Endothelial cell of umbilical vein (primary cell): ENCODE measurements at regions not wholly inside any gene's neighbourhood (a gene's known extent, or its start where the extent isn't known, plus 50 kb on each side); places are given as distances from the start of the nearest gene placed in this dataset.

Source experiments
- BruUV-seq: library from RNA; stranded (reverse); fragments of 400-500 nt; replicated peaks from 2 replicates; lab custom pipeline; 2021; lab: Mats Ljungman, UMichigan
- CTCF ChIA-PET: fragments of 300-600, 350-600 bp; sonication (Branson Sonifier 250); formaldehyde crosslinking; loops from one replicate; lab custom pipeline; 2021; ENCODE audit warnings: antibody characterized with exemption, inconsistent platforms; lab: Charles Lee
- POLR2A ChIA-PET: fragments of 300-600, 350-600 bp; sonication (Branson Sonifier 250); formaldehyde crosslinking; loops from one replicate; lab custom pipeline; 2021; ENCODE audit warnings: antibody characterized with exemption, inconsistent platforms; lab: Charles Lee
- DNase-seq: peaks from one replicate; pipeline ENCODE4 v3.0.0-alpha.2; 2011; ENCODE audit warnings: low read depth, low spot score
- FAIRE-seq: peaks from 2 replicates; lab custom pipeline; 2011; peaks lifted over from hg19 to GRCh38; lab: Jason Lieb, UNC
- H2AFZ ChIP-seq: 2 replicates; pipeline ENCODE4 v1.6.0; 2012; ENCODE audit warnings: low read depth, low read length, control low read depth, inconsistent platforms
- H3K27ac ChIP-seq: 2 replicates; pipeline ENCODE4 v1.5.1; 2011; ENCODE audit warnings: low read depth, mild to moderate bottlenecking, control low read depth, low read length, moderate library complexity; ENCODE audit not compliant: insufficient read depth
- H3K27me3 ChIP-seq, 2 experiments: 2 replicates each; pipeline versions ENCODE4 v1.6.0 to v1.6.1; 2011; ENCODE audit warnings: low read length in 2 of 2, mixed read lengths in 1 of 2; ENCODE audit not compliant: control insufficient read depth in 2 of 2, insufficient read depth in 2 of 2
- H3K36me3 ChIP-seq, 2 experiments: 2 replicates in 1 of 2; 3 replicates in 1 of 2; pipeline ENCODE4 v1.5.1; 2011; ENCODE audit warnings: low read length in 2 of 2, mild to moderate bottlenecking in 1 of 2, moderate library complexity in 1 of 2; ENCODE audit not compliant: control insufficient read depth in 2 of 2, insufficient read depth in 2 of 2; ENCODE audit errors: extremely low read depth in 1 of 2
- H3K4me1 ChIP-seq: 3 replicates; pipeline ENCODE4 v1.5.1; 2011; ENCODE audit warnings: mild to moderate bottlenecking, low read length; ENCODE audit not compliant: control insufficient read depth, insufficient read depth; ENCODE audit errors: extremely low read depth
- H3K4me2 ChIP-seq: 2 replicates; pipeline ENCODE4 v1.6.1; 2011; ENCODE audit warnings: low read length, control low read depth, mixed read lengths; ENCODE audit not compliant: insufficient read depth
- H3K4me3 ChIP-seq, 3 experiments: fragments of 200-600 bp in 1 of 3; sonication (generic), shearing (Covaris generic) in 1 of 3; replicated peaks in 1 of 3; 2 replicates each; pipeline ENCODE4 v1.5.1; 2011 to 2016; ENCODE audit warnings: control low read depth in 3 of 3, low read length in 3 of 3, mild to moderate bottlenecking in 2 of 3, inconsistent platforms in 1 of 3, low read depth in 1 of 3, moderate library complexity in 1 of 3; ENCODE audit not compliant: insufficient read depth in 1 of 3
- H3K79me2 ChIP-seq: 2 replicates; pipeline ENCODE4 v1.6.0; 2012; ENCODE audit warnings: low read length, inconsistent platforms; ENCODE audit not compliant: control insufficient read depth, insufficient read depth
- H3K9ac ChIP-seq: replicated peaks from 2 replicates; pipeline ENCODE3; 2011; ENCODE audit warnings: low read length, control low read depth; ENCODE audit not compliant: insufficient read depth; ENCODE audit errors: extremely low read depth
- H3K9me1 ChIP-seq: replicated peaks from 3 replicates; pipeline ENCODE4 v1.6.0; 2011; ENCODE audit warnings: mild to moderate bottlenecking, low read length; ENCODE audit not compliant: control insufficient read depth, insufficient read depth; ENCODE audit errors: extremely low read depth
- H3K9me3 ChIP-seq: replicated peaks from 2 replicates; pipeline ENCODE4 v1.5.1; 2012; ENCODE audit warnings: low read length, inconsistent platforms; ENCODE audit not compliant: control insufficient read depth, insufficient read depth
- H4K20me1 ChIP-seq: replicated peaks from 2 replicates; pipeline ENCODE3; 2011; ENCODE audit warnings: mild to moderate bottlenecking, low read length; ENCODE audit not compliant: control insufficient read depth, insufficient read depth; ENCODE audit errors: extremely low read depth
- EZH2 ChIP-seq: IDR thresholded peaks from 2 replicates; pipeline ENCODE4 v1.6.1; 2012; ENCODE audit warnings: borderline replicate concordance, low read depth, mild to moderate bottlenecking, moderate library complexity, low read length, inconsistent platforms; ENCODE audit not compliant: severe bottlenecking
- FOS ChIP-seq: IDR thresholded peaks from 2 replicates; pipeline ENCODE4 v1.6.1; 2011; ENCODE audit warnings: mild to moderate bottlenecking, low read length, moderate library complexity, borderline replicate concordance; ENCODE audit not compliant: insufficient read depth
- GATA2 ChIP-seq: IDR thresholded peaks from 2 replicates; pipeline ENCODE4 v1.7.0; 2011; ENCODE audit warnings: low read depth, mild to moderate bottlenecking, moderate library complexity, mixed read lengths, low read length; ENCODE audit not compliant: insufficient read length, insufficient read depth
- JUN ChIP-seq: IDR thresholded peaks from 2 replicates; pipeline ENCODE4 v1.6.1; 2011; ENCODE audit warnings: borderline replicate concordance, low read depth; ENCODE audit not compliant: insufficient read length, insufficient read depth
- MYC ChIP-seq: IDR thresholded peaks from one replicate; pipeline ENCODE4 v1.6.1; 2011; ENCODE audit warnings: mild to moderate bottlenecking, low read depth, low read length
- POLR2A ChIP-seq: IDR thresholded peaks from 2 replicates; pipeline ENCODE4 v1.6.1; 2012; ENCODE audit warnings: low read depth, mild to moderate bottlenecking, control low read depth, low read length
- POLR2AphosphoS5 ChIP-seq: IDR thresholded peaks from 2 replicates; pipeline ENCODE4 v1.6.1; 2012; ENCODE audit warnings: low read depth, mild to moderate bottlenecking, control low read depth, low read length, moderate library complexity; ENCODE audit not compliant: insufficient read depth
- dilution Hi-C: fragments of 300-500 bp; cut with MboI; formaldehyde crosslinking; loops from one replicate; pipeline ENCODE4 v1.15.0; 2019; ENCODE audit warnings: low sequenced_read_pairs; ENCODE audit not compliant: extremely low pct_ligation_motif_present
- intact Hi-C: fragments of 100-400 bp; cut with micrococcal nuclease; formaldehyde crosslinking; loops from one replicate; pipeline ENCODE4 v1.10.0; 2022
- TF ChIP-seq, protein P1 (sequence below): IDR thresholded peaks from 2 replicates; pipeline ENCODE4 v1.6.1; 2011; ENCODE audit not compliant: insufficient read depth, insufficient read length
- TF ChIP-seq, protein P2 (sequence below), 2 donors: IDR thresholded peaks; 1 replicate in 1 of 2; 2 replicates in 1 of 2; pipeline ENCODE4 v1.5.1; 2011; ENCODE audit warnings: low read length in 2 of 2, mild to moderate bottlenecking in 2 of 2, moderate library complexity in 2 of 2, control low read depth in 1 of 2, inconsistent platforms in 1 of 2, low read depth in 1 of 2; ENCODE audit not compliant: insufficient read depth in 1 of 2; ENCODE audit errors: extremely low read depth in 1 of 2

DNA sequence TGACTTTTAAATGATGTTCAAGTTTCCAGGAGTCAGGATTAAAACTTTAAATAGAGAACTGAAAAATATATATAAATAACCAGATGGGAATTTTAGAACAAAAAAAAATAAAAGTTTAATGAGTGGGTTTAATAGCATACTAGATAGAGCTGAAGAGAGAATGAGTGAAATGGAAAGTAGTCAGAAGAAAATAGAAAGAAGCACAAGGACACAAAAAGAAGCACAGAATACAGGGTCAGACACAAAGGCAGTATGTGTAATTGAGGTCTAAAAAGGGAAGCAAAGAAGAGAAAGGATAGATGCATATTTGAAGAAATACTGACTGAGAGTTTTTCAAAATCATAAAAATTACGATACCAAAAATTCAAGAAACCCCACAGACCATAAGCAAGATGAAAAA lies 159.8 kb upstream of the FERMT1 start:
- FAIRE-seq, result no peak
- BruUV-seq, result no TSS peak

DNA sequence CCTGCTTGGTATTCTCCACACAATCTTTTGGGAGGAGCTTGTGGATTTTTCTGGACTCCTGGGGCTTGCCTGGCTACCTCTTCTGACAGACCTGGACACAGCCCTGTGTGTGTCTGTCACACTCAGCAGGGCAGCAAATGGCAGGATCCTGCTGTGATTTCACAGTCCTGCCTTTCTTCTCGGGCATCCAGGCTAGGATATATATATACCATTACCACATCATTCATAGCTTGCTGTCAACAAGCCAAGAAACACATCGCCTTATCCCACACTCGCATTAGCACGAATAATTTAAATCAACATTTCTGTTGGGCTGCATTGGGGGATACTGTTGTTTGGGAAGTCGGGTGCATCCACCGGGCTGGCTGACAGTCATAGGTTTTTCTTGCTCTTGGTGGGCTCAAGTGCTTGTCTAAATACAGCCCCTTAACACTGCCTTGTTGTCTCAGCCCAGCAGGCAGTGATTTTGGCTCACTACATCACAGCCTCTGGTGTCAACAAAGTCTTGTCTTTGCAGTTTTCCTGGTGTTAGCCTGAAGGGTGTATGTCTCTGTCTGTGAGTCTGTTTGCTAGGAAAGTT lies 154.9 kb upstream of the FERMT1 start:
- Histone ChIP-seq H3K27ac (no peak overlapping the region), H3K79me2 (no peaks in the 10 kb centered on the region), H3K4me1 (no peaks in the 10 kb centered on the region), H4K20me1 (no peaks in the 10 kb centered on the region), H3K27me3 (no peaks in the 10 kb centered on the region), H2AFZ (no peak overlapping the region), H3K9ac (no peak overlapping the region), H3K36me3 (no peaks in the 10 kb centered on the region), H3K9me1 (no peaks in the 10 kb centered on the region), H3K4me3 (no peak overlapping the region), H3K9me3 (no peaks in the 10 kb centered on the region), H3K4me2 (no peak overlapping the region)
- CTCF ChIA-PET, result no interaction called here
- no peak for FAIRE-seq
- dilution Hi-C loops (no loop called here), intact Hi-C loops (no loop called here)
- POLR2A ChIA-PET, result no interaction called here
- TF ChIP-seq GATA2 (no peak), POLR2A (no peak), EZH2 (no peak), POLR2AphosphoS5 (no peak), MYC (no peak), JUN (no peak), FOS (no peak)
- TF ChIP-seq, protein P1, sequence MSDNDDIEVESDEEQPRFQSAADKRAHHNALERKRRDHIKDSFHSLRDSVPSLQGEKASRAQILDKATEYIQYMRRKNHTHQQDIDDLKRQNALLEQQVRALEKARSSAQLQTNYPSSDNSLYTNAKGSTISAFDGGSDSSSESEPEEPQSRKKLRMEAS, result no peak
- TF ChIP-seq, protein P2, sequence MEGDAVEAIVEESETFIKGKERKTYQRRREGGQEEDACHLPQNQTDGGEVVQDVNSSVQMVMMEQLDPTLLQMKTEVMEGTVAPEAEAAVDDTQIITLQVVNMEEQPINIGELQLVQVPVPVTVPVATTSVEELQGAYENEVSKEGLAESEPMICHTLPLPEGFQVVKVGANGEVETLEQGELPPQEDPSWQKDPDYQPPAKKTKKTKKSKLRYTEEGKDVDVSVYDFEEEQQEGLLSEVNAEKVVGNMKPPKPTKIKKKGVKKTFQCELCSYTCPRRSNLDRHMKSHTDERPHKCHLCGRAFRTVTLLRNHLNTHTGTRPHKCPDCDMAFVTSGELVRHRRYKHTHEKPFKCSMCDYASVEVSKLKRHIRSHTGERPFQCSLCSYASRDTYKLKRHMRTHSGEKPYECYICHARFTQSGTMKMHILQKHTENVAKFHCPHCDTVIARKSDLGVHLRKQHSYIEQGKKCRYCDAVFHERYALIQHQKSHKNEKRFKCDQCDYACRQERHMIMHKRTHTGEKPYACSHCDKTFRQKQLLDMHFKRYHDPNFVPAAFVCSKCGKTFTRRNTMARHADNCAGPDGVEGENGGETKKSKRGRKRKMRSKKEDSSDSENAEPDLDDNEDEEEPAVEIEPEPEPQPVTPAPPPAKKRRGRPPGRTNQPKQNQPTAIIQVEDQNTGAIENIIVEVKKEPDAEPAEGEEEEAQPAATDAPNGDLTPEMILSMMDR (IDR thresholded peaks at IDR 0.05; ENCODE audit: extremely low read depth in 1 of 2, insufficient read depth in 1 of 2, low read depth in 1 of 2, low read length in 2 of 2), result no peak
- BruUV-seq, result no TSS peak
- peak; percentile 25 for DNase-seq

More for the DNA sequence above, 159.8 kb upstream of the FERMT1 start:
- H3K9me1 ChIP-seq, result no peaks in the 10 kb centered on the region
- no peak overlapping the region for H2AFZ ChIP-seq
- H3K4me2 ChIP-seq, result no peak overlapping the region
- POLR2A ChIA-PET, result no interaction called here
- dilution Hi-C loops, result no loop called here
- H3K36me3 ChIP-seq, result no peaks in the 10 kb centered on the region
- CTCF ChIA-PET, result no interaction called here
- H3K79me2 ChIP-seq, result no peaks in the 10 kb centered on the region
- no peak overlapping the region for H3K4me3 ChIP-seq
- intact Hi-C loops, result no loop called here
- H3K9me3 ChIP-seq, result no peaks in the 10 kb centered on the region
- no peaks in the 10 kb centered on the region for H3K4me1 ChIP-seq
- TF ChIP-seq JUN (no peak), EZH2 (no peak), GATA2 (no peak)
- TF ChIP-seq, protein P2 (IDR thresholded peaks at IDR 0.05; ENCODE audit: extremely low read depth in 1 of 2, insufficient read depth in 1 of 2, low read depth in 1 of 2, low read length in 2 of 2), result no peak
- no peak overlapping the region for H3K9ac ChIP-seq
- no peak overlapping the region for H3K27ac ChIP-seq
- no peaks in the 10 kb centered on the region for H4K20me1 ChIP-seq
- no peaks in the 10 kb centered on the region for H3K27me3 ChIP-seq
- DNase-seq, result no peak
